ENCODE measurements at regions not wholly inside any gene's neighbourhood (a gene's known extent, or its start where the extent isn't known, plus 50 kb on each side); places are given as distances from the start of the nearest gene placed in this dataset.

DNA sequence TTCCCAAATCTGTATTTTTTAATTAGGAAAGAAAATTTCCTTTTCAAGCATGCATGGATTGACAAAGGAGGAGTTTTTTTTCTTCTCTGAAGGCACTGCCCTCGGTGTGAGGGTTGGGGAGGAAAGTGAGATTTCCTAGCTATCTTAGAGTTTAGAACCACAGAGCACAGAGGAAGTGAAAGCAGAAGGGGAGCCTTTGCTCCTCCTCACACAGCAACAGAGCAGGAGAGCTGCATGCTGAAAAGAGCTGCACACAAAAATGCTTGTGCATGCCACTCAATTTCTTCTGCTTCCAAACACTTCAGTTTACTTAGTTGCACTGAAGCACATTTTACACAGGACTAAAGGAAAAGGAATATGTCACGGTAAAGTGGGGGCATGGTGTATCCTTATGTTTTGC is 308.1 kb downstream of the GPATCH2 start:
- no peak for FAIRE-seq
- ChIA-PET CTCF (ENCODE audit: low intra/inter-chr PET ratio) (no interaction called here), POLR2A (no interaction called here)
- Histone ChIP-seq H2AFZ (ENCODE audit: low read depth, low read length) (no peak overlapping the region), H3K9me3 (replicated peaks; ENCODE audit: control insufficient read depth, insufficient read depth, low read depth, low read length) (no peaks in the 10 kb centered on the region), H3K4me1 (replicated peaks in 1 of 2; ENCODE audit: control insufficient read depth in 2 of 2, insufficient read depth in 2 of 2, low read length in 2 of 2) (no peaks in the 10 kb centered on the region), H3K4me2 (ENCODE audit: insufficient read depth, low read length) (no peak overlapping the region), H4K20me1 (replicated peaks; ENCODE audit: control insufficient read depth, insufficient read depth, low read length) (no peaks in the 10 kb centered on the region), H3K9ac (ENCODE audit: insufficient read depth in 1 of 2, low read depth in 2 of 2, low read length in 2 of 2) (no peak overlapping the region), H3K9me1 (ENCODE audit: control insufficient read depth, insufficient read depth, low read length) (no peaks in the 10 kb centered on the region), H3K36me3 (ENCODE audit: control insufficient read depth, insufficient read depth, low read length) (no peaks in the 10 kb centered on the region), H3K27me3 (ENCODE audit: control insufficient read depth in 2 of 2, insufficient read depth in 2 of 2, low read length in 2 of 2) (no peaks in the 10 kb centered on the region), H3K79me2 (ENCODE audit: control insufficient read depth, insufficient read depth, low read length) (no peaks in the 10 kb centered on the region), H3K4me3 (no peak overlapping the region), H3K27ac (ENCODE audit: extremely low read depth, low read depth, low read length) (no peak overlapping the region)
- DNase-seq (ENCODE audit: extremely low read depth in 1 of 4, low spot score in 3 of 4): no peak
- ATAC-seq: no peak
- TF ChIP-seq SMAD4 (CRISPR knock-in tag; conservative IDR thresholded peaks at IDR 0.05): no peak
- BruUV-seq (replicated peaks): no TSS peak
- in situ Hi-C loops (cut with MboI) (no loop called here), intact Hi-C loops (cut with micrococcal nuclease) (no loop called here)
- WGBS (ENCODE audit: insufficient coverage, low coverage, missing lambda C conversion rate): 0% methylated on average over 2 of the region's 2 CpGs

DNA sequence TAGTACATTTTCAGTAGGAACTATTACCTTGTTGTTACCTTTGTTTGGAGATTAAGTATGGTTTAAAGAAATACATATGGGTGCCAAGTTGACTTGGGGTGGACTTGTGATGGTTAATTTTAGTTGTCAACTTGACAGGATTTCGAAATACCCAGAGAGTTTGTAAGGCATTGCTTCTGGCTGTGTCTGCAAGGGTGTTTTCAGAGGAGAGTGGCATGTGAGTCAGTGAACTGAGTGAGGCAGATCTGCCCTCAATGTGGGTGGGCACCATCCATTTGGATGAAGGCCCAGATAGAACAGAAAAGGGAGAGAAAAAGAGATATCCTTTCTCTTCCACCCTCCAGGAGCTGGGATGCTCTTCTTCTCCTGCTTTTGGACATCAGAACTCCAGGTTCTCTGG is 315.5 kb downstream of the GPATCH2 start:
- no peak for FAIRE-seq
- in situ Hi-C loops (cut with MboI) (no loop called here), intact Hi-C loops (cut with micrococcal nuclease) (no loop called here)
- H3K9me1 ChIP-seq (ENCODE audit: control insufficient read depth, insufficient read depth, low read length): no peaks in the 10 kb centered on the region
- no peaks in the 10 kb centered on the region for H3K27me3 ChIP-seq (ENCODE audit: control insufficient read depth in 2 of 2, insufficient read depth in 2 of 2, low read length in 2 of 2)
- ChIA-PET POLR2A (no interaction called here), CTCF (ENCODE audit: low intra/inter-chr PET ratio) (no interaction called here)
- H3K9ac ChIP-seq (ENCODE audit: insufficient read depth in 1 of 2, low read depth in 2 of 2, low read length in 2 of 2): no peak overlapping the region
- H2AFZ ChIP-seq (ENCODE audit: low read depth, low read length): no peak overlapping the region
- ATAC-seq: no peak
- no peaks in the 10 kb centered on the region for H3K79me2 ChIP-seq (ENCODE audit: control insufficient read depth, insufficient read depth, low read length)
- 0% methylated on average over 1 of the region's 1 CpG for WGBS (ENCODE audit: insufficient coverage, low coverage, missing lambda C conversion rate)
- H3K27ac ChIP-seq (ENCODE audit: extremely low read depth, low read depth, low read length): no peak overlapping the region
- no peak overlapping the region for H3K4me2 ChIP-seq (ENCODE audit: insufficient read depth, low read length)
- BruUV-seq (replicated peaks): no TSS peak
- DNase-seq (ENCODE audit: extremely low read depth in 1 of 4, low spot score in 3 of 4): no peak
- H3K9me3 ChIP-seq (replicated peaks; ENCODE audit: control insufficient read depth, insufficient read depth, low read depth, low read length): no peaks in the 10 kb centered on the region; the same call in 1 of the 2 replicates
- H3K36me3 ChIP-seq (ENCODE audit: control insufficient read depth, insufficient read depth, low read length): no peaks in the 10 kb centered on the region
- H3K4me3 ChIP-seq: no peak overlapping the region
- no peaks in the 10 kb centered on the region for H4K20me1 ChIP-seq (replicated peaks; ENCODE audit: control insufficient read depth, insufficient read depth, low read length)
- no peaks in the 10 kb centered on the region for H3K4me1 ChIP-seq (replicated peaks in 1 of 2; ENCODE audit: control insufficient read depth in 2 of 2, insufficient read depth in 2 of 2, low read length in 2 of 2)
- TF ChIP-seq ZSCAN32 (CRISPR knock-in tag; IDR thresholded peaks at IDR 0.05): no peak
- TF ChIP-seq, protein P1, sequence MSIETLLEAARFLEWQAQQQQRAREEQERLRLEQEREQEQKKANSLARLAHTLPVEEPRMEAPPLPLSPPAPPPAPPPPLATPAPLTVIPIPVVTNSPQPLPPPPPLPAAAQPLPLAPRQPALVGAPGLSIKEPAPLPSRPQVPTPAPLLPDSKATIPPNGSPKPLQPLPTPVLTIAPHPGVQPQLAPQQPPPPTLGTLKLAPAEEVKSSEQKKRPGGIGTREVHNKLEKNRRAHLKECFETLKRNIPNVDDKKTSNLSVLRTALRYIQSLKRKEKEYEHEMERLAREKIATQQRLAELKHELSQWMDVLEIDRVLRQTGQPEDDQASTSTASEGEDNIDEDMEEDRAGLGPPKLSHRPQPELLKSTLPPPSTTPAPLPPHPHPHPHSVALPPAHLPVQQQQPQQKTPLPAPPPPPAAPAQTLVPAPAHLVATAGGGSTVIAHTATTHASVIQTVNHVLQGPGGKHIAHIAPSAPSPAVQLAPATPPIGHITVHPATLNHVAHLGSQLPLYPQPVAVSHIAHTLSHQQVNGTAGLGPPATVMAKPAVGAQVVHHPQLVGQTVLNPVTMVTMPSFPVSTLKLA (conservative IDR thresholded peaks at IDR 0.05): no peak
- TF ChIP-seq ZNF133 (CRISPR knock-in tag; IDR thresholded peaks at IDR 0.05): no peak
- TF ChIP-seq TBL1XR1 (IDR thresholded peaks at IDR 0.05; ENCODE audit: low read length in 2 of 2): no peak
- no peak for TF ChIP-seq GTF2E2 (tag; IDR thresholded peaks at IDR 0.05)
- no peak for TF ChIP-seq ZNF75A (CRISPR knock-in tag; IDR thresholded peaks at IDR 0.05)
- TF ChIP-seq, protein P2, sequence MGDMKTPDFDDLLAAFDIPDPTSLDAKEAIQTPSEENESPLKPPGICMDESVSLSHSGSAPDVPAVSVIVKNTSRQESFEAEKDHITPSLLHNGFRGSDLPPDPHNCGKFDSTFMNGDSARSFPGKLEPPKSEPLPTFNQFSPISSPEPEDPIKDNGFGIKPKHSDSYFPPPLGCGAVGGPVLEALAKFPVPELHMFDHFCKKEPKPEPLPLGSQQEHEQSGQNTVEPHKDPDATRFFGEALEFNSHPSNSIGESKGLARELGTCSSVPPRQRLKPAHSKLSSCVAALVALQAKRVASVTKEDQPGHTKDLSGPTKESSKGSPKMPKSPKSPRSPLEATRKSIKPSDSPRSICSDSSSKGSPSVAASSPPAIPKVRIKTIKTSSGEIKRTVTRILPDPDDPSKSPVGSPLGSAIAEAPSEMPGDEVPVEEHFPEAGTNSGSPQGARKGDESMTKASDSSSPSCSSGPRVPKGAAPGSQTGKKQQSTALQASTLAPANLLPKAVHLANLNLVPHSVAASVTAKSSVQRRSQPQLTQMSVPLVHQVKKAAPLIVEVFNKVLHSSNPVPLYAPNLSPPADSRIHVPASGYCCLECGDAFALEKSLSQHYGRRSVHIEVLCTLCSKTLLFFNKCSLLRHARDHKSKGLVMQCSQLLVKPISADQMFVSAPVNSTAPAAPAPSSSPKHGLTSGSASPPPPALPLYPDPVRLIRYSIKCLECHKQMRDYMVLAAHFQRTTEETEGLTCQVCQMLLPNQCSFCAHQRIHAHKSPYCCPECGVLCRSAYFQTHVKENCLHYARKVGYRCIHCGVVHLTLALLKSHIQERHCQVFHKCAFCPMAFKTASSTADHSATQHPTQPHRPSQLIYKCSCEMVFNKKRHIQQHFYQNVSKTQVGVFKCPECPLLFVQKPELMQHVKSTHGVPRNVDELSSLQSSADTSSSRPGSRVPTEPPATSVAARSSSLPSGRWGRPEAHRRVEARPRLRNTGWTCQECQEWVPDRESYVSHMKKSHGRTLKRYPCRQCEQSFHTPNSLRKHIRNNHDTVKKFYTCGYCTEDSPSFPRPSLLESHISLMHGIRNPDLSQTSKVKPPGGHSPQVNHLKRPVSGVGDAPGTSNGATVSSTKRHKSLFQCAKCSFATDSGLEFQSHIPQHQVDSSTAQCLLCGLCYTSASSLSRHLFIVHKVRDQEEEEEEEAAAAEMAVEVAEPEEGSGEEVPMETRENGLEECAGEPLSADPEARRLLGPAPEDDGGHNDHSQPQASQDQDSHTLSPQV (IDR thresholded peaks at IDR 0.05): no peak
- TF ChIP-seq, protein P3, sequence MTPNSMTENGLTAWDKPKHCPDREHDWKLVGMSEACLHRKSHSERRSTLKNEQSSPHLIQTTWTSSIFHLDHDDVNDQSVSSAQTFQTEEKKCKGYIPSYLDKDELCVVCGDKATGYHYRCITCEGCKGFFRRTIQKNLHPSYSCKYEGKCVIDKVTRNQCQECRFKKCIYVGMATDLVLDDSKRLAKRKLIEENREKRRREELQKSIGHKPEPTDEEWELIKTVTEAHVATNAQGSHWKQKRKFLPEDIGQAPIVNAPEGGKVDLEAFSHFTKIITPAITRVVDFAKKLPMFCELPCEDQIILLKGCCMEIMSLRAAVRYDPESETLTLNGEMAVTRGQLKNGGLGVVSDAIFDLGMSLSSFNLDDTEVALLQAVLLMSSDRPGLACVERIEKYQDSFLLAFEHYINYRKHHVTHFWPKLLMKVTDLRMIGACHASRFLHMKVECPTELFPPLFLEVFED (CRISPR knock-in tag; conservative IDR thresholded peaks at IDR 0.05): no peak
- no peak for TF ChIP-seq NFIX (CRISPR knock-in tag; IDR thresholded peaks at IDR 0.05; ENCODE audit: low read depth)
